ENCODE measurements at regions not wholly inside any gene's neighbourhood (a gene's known extent, or its start where the extent isn't known, plus 50 kb on each side); places are given as distances from the start of the nearest gene placed in this dataset.
A peak's percentile ranks its signal among the peaks of the same experiment; 100 is the strongest.
"Not testable (repeated sequence)": the region's sequence is repeated elsewhere in the genome, so short reads cannot be mapped to it uniquely, and the experiment has no call there.

- DNase-seq, result no peak
These were observed 255.6 kb downstream of the TTC6 start for GRCh38 chr14:37851054-37851453.

GRCh38 chr14:37855871-37856270 is 260.4 kb downstream of the TTC6 start:
- DNase-seq, result no peak

- DNase-seq, result no peak
These were observed 262.4 kb downstream of the TTC6 start for GRCh38 chr14:37857774-37858266.

GRCh38 chr14:37858733-37859132 is 263.3 kb downstream of the TTC6 start:
- DNase-seq, result no peak

- DNase-seq, result no peak
These were observed 263.7 kb downstream of the TTC6 start for GRCh38 chr14:37859177-37859576.

GRCh38 chr14:37862263-37862662 is 266.8 kb downstream of the TTC6 start:
- DNase-seq, result no peak

GRCh38 chr14:37864128-37864527 is 268.7 kb downstream of the TTC6 start:
- DNase-seq, result no peak

GRCh38 chr14:37864861-37865718 is 269.7 kb downstream of the TTC6 start:
- DNase-seq, result no peak

- DNase-seq, result no peak
These were observed 270.5 kb downstream of the TTC6 start for GRCh38 chr14:37865719-37866549.

- no peak for DNase-seq
These were observed 274.2 kb downstream of the TTC6 start for GRCh38 chr14:37869633-37870032.

GRCh38 chr14:37870170-37870569 is 274.7 kb downstream of the TTC6 start:
- no peak for DNase-seq

- no peak for DNase-seq
These were observed 275.4 kb downstream of the TTC6 start for GRCh38 chr14:37870632-37871346.

GRCh38 chr14:37874065-37874428 is 278.6 kb downstream of the TTC6 start:
- DNase-seq, result not testable (repeated sequence)

- DNase-seq, result peak; percentile 38 to 59 (median 56)
These were observed 279.1 kb downstream of the TTC6 start for GRCh38 chr14:37874429-37875109.

GRCh38 chr14:37888234-37888633 is 292.8 kb downstream of the TTC6 start:
- DNase-seq, result no peak

GRCh38 chr14:37889087-37889486 is 293.7 kb downstream of the TTC6 start:
- no peak for DNase-seq

- DNase-seq, result no peak
These were observed 294.7 kb downstream of the TTC6 start for GRCh38 chr14:37890095-37890494.

GRCh38 chr14:37891500-37891899 is 296.1 kb downstream of the TTC6 start:
- not testable (repeated sequence) for DNase-seq

- DNase-seq, result no peak
These were observed 299.0 kb downstream of the TTC6 start for GRCh38 chr14:37894463-37894862.

GRCh38 chr14:37899365-37899764 is 303.9 kb downstream of the TTC6 start:
- no peak for DNase-seq

- no peak for DNase-seq
These were observed 305.1 kb downstream of the TTC6 start for GRCh38 chr14:37900561-37900960.

GRCh38 chr14:37901978-37902377 is 305.7 kb upstream of the SSTR1 start:
- DNase-seq, result no peak
